IMR-90 (cell line): ENCODE measurements at regions not wholly inside any gene's neighbourhood (a gene's known extent, or its start where the extent isn't known, plus 50 kb on each side); places are given as distances from the start of the nearest gene placed in this dataset.

Experiments used
- CTCF ChIP-seq: conservative IDR thresholded peaks from 2 replicates; pipeline ENCODE4 v1.5.1; 2012; ENCODE audit warnings: mild to moderate bottlenecking, low read depth, low read length, improper control_type of control experiment
- NFE2L2 ChIP-seq: fragments of 150-350 bp; IDR thresholded peaks from 2 replicates; pipeline ENCODE4 v1.6.1; 2016; ENCODE audit warnings: low read depth, mild to moderate bottlenecking, low read length

- TF ChIP-seq CTCF (0 out of 2 replicates have a peak, but pooled peaks have one; percentile 11), NFE2L2 (no peak)
These were observed 134.8 kb upstream of the DOCK10 start for GRCh38 chr2:225177098-225177497.
